HG03469 (cell line): ENCODE measurements at regions not wholly inside any gene's neighbourhood (a gene's known extent, or its start where the extent isn't known, plus 50 kb on each side); places are given as distances from the start of the nearest gene placed in this dataset.

ENCODE experiments used
- ATAC-seq: cut with Tn5 transposase; IDR thresholded peaks from one replicate; pipeline ENCODE4 v1.9.1; 2021; ENCODE audit warnings: mild to moderate bottlenecking, moderate library complexity, moderate number of reproducible peaks; ENCODE audit not compliant: unreplicated experiment

DNA sequence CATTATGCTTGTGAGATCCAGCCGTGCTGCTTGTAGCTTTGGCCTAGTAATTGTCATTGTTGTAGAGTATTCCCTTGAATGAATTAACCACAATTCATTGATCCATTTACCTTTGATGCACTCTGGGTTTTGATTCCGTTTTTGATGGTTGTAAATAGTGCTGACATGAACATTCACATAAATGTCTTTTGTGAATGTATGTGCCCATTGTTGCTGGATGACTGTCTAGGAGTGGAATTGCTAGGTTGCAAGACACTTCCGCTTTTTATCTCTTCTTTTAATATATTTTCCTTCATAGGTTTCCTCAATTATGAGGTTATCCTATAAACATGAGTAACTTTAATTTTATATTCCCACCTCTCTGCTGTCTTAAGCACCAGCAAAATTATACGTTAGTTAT, 104.8 kb upstream of the CCDC68 start:
- no peak for ATAC-seq

DNA sequence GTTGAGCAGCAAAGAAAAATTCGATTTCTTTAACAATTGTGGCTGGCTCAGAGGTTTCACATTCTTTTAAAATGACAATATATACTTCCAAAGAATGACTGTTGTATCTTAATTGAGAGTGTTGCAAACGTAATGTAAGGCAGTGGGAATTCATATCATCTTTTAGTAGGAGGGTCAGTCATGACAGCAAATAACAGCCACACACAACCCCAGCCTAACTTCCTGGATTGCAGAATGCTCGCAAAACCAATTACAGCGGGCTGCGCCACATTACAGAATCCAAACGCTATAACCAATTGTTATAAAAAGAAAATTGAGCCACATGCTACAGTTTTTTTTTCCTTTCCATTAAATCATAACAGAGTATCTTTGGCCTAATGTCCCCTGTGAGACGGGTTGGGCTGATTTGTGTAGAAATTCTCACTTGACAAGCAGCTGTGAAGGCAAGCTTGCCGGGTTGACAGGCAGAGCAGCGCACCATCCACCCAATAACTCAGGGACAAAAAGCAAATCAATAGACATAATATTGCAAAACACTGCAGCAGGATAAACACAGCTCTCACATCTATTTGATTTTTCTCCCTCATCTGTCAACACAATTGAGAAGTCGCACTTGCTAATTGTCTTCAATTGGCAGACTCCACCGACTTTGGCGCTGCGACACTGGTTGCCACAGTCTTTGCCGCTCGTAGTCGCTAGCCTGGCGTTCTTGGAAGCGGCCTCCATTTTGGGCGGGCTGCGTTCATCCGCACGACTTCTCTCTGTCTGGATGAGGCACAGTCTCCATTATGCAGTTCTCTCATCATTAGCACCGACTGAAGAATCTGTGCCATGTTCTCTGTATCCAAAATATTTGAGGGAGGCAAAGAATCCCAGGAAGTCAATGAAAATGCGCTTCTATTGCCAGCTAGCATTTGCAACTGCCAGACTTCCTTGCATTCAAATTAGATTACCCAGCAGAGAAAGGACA, 95.0 kb upstream of the CCDC68 start:
- ATAC-seq, result no peak

DNA sequence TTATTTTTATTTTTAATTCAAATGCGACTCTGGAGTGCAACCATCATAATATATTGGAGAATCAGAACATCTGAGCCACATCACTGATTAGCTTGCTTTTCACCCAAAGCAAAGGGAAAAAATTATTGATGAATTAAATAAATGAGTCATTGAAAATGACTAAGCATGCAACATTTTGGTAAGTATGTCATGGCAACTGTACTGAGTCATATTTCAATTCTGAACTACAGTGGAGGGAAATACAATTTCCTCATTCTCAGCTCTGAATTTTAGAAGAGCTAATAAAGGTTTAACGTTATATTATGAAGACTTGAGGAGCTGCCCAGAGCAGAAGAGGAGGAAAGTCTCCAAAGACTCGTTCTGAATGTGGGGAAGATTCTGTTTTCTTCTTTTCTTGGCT, 89.6 kb upstream of the CCDC68 start:
- no peak for ATAC-seq

DNA sequence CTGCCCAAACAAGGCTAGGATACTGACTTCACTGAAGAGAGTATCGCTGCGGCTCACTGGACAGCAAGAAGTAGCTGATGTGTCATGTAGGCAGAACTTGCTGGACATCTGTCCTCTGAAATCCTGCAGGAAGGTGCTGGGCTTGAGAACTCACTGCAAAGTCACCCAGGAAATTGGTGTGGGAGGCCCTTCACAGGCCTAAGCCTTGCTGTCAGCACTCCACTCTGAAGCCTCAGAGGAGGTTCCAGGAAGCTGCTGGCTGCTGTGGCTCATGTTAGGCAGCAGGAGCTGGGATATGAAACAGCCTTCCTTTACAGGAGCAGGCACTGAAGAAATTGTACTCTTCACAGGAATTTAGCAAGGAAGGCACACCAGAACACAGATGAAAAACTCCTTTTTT, 88.3 kb upstream of the CCDC68 start:
- no peak for ATAC-seq

DNA sequence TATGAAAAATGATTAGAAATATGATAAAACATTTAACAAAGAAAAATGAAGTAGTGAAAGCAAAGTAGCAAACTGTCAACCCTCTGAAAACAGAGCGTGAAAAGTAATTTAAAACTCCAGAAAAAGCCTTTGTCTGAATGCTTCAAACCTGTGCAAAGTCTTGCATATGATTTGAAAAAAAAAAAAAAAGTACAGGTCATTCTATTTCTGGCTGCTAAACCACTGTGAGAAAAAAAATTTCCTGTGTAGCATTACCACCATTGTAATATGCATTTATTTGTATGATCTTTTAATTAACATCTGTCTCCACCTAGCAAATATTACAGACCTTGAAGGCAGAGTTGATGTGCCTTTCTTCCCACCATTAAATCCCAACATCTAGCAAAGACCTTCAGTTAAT, 82.1 kb upstream of the CCDC68 start:
- ATAC-seq, result no peak

DNA sequence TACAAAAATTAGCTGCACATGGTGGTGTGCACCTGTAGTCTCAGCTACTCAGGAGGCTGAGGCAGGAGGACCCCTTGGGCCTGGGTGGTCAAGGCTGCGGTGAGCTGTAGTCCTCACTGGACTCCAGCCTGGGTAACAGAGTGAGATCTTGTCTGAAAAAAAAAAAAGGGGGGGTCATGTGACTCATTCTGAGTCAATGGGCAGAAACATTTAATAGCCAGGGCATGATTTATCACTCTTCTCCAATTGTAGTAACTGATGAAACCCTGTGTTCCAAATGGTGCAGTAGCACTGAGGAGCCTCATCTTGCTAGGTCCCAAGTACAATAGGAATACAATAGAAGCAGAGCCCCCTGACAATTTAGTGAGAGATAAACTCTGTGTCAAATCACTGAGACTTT, 78.9 kb upstream of the CCDC68 start:
- no peak for ATAC-seq

DNA sequence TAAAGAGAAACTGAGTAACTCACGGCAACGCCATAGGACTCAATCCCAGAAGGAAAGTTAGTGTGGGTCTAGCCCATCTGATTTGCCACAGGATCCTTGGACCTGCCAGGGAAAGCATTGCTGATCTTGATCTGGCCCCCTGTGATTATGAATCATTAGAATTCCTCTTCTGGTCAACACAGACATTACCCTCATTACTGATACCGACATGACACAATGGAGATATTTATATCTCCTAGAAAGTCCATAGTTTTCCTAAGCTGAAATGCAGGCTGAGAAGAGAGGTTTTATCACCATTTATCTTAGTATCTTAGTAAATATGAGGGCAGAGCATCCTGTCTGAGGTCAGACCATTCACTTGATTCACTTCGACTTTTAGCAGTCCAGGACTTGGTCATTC, 75.5 kb upstream of the CCDC68 start:
- no peak for ATAC-seq

DNA sequence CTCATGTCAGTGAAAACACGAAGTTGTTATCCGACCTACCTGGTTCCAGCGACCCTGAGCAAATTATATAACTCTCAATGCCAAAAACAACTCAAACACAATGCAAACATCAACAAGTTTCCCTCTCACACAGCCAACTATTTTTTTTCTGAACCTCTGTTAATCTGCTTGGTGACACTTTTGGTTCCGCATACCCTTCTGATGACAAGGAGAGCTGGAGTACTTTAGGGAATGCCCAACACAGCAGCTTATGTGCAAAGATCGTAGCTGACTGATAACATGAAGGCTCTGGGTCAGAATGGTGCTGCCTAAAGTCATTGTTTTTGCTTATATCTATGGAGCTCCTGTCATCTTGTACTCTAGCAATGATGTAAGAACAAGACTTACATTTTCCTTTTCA, 72.7 kb upstream of the CCDC68 start:
- ATAC-seq, result no peak

DNA sequence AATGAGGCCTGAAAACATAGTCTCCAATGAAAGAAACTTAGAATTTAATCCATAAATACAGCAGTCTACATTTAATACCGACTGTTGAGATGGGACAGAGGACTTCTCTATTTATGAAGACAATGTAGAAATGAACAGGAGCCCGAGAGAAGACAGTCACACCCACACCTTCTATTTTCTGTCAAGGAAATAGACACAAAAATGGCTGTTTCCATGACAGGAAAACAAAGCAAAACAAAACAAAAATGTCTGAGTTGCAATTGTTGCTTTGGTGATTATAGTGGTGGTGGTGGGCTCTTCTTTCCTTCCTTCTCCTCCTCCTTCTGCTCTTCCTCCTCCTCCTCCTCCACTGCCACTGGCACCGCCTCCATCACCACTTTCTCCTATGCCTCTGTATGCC, 72.3 kb upstream of the CCDC68 start:
- ATAC-seq, result no peak

DNA sequence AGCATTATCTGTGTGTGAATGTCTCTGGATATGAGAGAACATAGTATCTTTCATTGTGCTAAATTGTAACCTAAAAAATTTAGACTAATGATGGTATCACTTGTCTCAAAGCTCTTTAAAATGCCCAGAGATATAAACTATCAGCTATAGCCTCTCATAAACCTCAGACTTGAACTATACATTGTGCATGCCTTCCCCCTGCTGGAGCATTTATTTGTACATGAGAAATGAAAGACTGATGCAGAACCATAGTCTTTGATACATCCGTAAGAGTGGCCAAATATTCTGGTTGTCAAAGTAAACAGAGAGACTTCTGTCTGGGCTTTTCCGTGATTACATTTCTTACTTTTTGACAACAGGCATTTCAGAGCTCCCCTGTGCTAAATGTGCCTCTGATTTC, 71.9 kb upstream of the CCDC68 start:
- no peak for ATAC-seq

DNA sequence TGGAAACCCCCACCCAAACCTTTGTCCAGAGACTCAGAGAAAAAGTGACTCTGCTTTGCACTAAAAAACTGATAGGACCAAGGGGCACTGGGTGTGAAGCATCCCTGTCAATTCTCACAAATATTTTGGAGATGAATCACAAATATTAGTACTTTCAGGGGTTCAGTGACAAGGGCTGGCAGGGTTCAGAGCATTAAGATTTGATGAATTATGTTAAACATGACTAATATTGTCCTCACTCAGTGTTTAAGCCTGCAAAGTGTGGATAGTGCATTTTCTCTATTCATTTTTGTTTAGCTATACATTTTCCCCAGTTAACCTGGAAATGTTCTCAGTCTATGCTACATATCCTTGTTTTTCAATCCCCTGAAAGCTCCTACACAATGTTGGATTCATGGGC, 65.3 kb upstream of the CCDC68 start:
- no peak for ATAC-seq

DNA sequence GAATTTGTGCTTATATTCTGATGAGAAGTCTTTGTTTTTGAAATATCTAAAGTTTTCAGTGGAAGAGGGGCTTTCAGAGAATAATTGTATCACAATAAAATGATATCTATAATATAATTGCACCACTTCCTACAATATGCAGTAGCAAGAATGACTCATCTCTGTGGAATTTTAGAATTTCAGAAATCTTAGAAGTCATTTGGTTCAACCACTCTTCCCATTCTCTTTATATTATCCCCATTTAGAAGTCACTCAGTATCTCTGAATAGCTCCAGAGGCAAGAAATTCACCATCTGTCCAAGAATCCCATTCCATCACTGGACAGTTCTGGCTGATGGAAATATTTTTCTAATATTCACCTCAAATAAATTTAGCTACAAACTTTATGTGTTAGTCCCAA, 59.3 kb upstream of the CCDC68 start:
- no peak for ATAC-seq

DNA sequence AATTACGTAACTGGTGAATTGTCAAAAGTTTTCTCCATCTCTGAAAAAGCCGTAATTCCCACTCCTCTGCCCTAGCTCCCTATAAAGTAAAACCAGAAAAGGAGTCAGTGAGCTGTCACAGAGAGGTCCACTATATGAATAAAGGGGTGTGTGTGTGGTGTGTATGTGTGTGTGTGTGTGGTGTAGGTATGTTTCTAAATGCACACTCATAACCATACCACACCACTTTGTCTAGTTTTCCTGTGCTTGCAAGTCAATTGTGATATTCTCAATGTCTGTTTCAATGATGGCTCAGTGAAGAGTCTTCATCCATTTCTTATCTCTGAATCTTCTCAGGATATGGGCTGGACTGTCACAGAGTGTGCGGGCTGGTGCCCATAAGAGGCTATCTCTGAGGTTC, 54.8 kb upstream of the CCDC68 start:
- no peak for ATAC-seq

DNA sequence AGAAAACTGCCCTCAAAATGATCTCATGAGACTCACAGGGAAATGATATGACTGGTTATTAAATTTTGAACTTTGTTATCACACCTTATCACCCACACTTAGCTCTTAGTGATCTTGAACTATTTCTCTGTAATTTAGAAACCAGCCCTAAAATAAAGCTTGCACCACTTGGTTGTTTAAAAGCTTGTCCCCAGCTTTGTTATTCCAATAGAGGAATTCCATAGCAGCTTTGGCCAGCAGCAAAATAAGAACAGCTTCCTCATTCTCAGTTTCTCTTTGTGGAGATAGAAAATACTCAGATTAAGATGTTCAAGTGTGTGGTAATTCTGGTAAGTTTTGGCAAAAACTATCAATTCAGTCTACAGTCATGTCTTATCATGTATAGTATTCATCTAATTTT, 54.4 kb upstream of the CCDC68 start:
- ATAC-seq, result no peak

DNA sequence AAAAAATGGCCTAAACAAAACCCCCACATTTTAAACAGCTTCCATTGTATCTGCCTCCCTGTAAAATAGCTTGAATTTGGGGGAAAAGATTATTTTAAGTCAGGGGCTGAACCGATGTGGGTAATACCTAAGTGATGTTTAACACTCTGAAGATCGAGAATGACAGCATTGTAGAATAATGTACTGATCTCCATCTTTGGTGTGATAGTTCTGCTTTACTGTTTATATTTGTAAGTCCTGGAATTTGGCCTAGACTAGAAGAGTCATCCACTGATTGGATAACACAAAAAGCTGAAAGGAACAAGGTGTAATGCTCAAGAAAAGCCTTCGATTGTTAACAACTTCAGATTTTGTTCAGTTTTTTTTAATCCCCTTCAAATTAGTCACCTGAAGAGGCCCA, 53.8 kb upstream of the CCDC68 start:
- ATAC-seq, result no peak

DNA sequence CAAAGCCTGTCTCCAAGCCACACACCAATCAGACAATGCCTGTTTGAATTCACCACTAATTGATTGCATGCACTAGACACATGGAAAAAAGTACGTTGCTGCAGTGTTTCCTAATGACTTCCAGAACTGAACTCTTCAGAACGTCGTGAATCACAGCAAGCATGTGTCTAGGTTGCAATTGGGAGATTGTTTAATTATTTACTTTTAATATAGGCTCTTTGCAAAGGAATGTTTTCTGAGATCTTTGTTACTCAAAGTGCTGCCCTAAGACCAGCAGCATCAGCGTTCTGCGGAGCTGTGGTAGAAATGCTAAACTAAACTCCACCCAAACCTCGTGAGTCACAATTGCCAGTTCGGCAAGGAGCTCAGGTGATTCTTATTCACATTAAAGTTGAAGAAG, 52.7 kb upstream of the CCDC68 start:
- ATAC-seq, result no peak
